K562 (cell line): ENCODE measurements at regions not wholly inside any gene's neighbourhood (a gene's known extent, or its start where the extent isn't known, plus 50 kb on each side); places are given as distances from the start of the nearest gene placed in this dataset.

Experiments used
- ATAC-seq: fragments of 200-7000 bp; cut with Tn5 transposase; 3 replicates; pipeline ENCODE4 v1.9.1; 2020; ENCODE audit warnings: moderate library complexity
- BruUV-seq: library from RNA; stranded (reverse); fragments of 400-500 nt; replicated peaks from 2 replicates; lab custom pipeline; 2021; lab: Mats Ljungman, UMichigan
- CTCF ChIA-PET: fragments of 300-600 bp; formaldehyde crosslinking; extraction: SDS; loops from one replicate; lab custom pipeline; 2021; ENCODE audit warnings: low intra/inter-chr PET ratio; lab: Yijun Ruan, JAX
- POLR2A ChIA-PET: fragments of 300-600, 350-650 bp; sonication (Branson Sonifier 250); formaldehyde crosslinking; extraction: SDS; loops from one replicate; lab custom pipeline; 2021; ENCODE audit warnings: antibody characterized with exemption, inconsistent platforms; lab: Yijun Ruan, JAX
- DNase-seq, 4 experiments: peaks; one replicate each; pipeline versions ENCODE4 v3.0.0 to v3.0.0-alpha.2; 2011 to 2018; ENCODE audit warnings: low spot score in 3 of 4, mixed read lengths in 3 of 4; ENCODE audit errors: extremely low read depth in 1 of 4
- FAIRE-seq: peaks from 2 replicates; lab custom pipeline; 2011; peaks lifted over from hg19 to GRCh38; lab: Jason Lieb, UNC
- H2AFZ ChIP-seq: 2 replicates; pipeline ENCODE4 v1.6.0; 2011; ENCODE audit warnings: low read depth, low read length, control low read depth, inconsistent platforms
- H3K27ac ChIP-seq: fragments of 200-600 bp; 3 replicates; pipeline ENCODE4 v1.8.0; 2011; ENCODE audit warnings: low read depth, mild to moderate bottlenecking, control low read depth, inconsistent platforms, low read length, moderate library complexity, mixed read lengths; ENCODE audit errors: extremely low read depth
- H3K27me3 ChIP-seq, 2 experiments: fragments of 300-600 bp in 1 of 2; 2 replicates in 1 of 2; 3 replicates in 1 of 2; pipeline versions ENCODE4 v1.6.0 to v1.8.0; 2011; ENCODE audit warnings: inconsistent platforms in 2 of 2, low read length in 2 of 2, mild to moderate bottlenecking in 1 of 2, mixed read lengths in 1 of 2, moderate library complexity in 1 of 2; ENCODE audit not compliant: control insufficient read depth in 2 of 2, insufficient read depth in 2 of 2
- H3K36me3 ChIP-seq: fragments of 300-600 bp; 3 replicates; pipeline ENCODE4 v1.8.0; 2011; ENCODE audit warnings: mild to moderate bottlenecking, low read length, inconsistent platforms; ENCODE audit not compliant: control insufficient read depth, insufficient read depth
- H3K4me1 ChIP-seq, 2 experiments: fragments of 200-600 bp in 1 of 2; replicated peaks in 1 of 2; 2 replicates in 1 of 2; 3 replicates in 1 of 2; pipeline versions ENCODE4 v1.5.1 to v1.8.0; 2011; ENCODE audit warnings: inconsistent platforms in 2 of 2, low read length in 2 of 2, mild to moderate bottlenecking in 1 of 2, mixed read lengths in 1 of 2, moderate library complexity in 1 of 2; ENCODE audit not compliant: control insufficient read depth in 2 of 2, insufficient read depth in 2 of 2
- H3K4me2 ChIP-seq: 2 replicates; pipeline ENCODE4 v1.6.1; 2011; ENCODE audit warnings: low read length, control low read depth, inconsistent platforms, mixed read lengths; ENCODE audit not compliant: insufficient read depth
- H3K4me3 ChIP-seq: fragments of 200-600 bp; sonication (generic), shearing (Covaris generic); 2 replicates; pipeline ENCODE4 v1.5.1; 2016; ENCODE audit warnings: control low read depth, inconsistent platforms
- H3K79me2 ChIP-seq: fragments of 200-600 bp; 3 replicates; pipeline ENCODE4 v1.8.0; 2011; ENCODE audit warnings: low read length, inconsistent platforms; ENCODE audit not compliant: control insufficient read depth, insufficient read depth
- H3K9ac ChIP-seq, 2 experiments: 2 replicates each; pipeline versions ENCODE4 v1.6.0 to v1.6.1; 2011; ENCODE audit warnings: low read depth in 2 of 2, low read length in 2 of 2, control low read depth in 1 of 2, inconsistent platforms in 1 of 2, mild to moderate bottlenecking in 1 of 2, mixed read lengths in 1 of 2; ENCODE audit not compliant: insufficient read depth in 1 of 2
- H3K9me1 ChIP-seq: one replicate; pipeline ENCODE4 v1.6.0; 2011; ENCODE audit warnings: inconsistent platforms, mild to moderate bottlenecking, low read length, moderate library complexity; ENCODE audit not compliant: control insufficient read depth, insufficient read depth
- H3K9me3 ChIP-seq: replicated peaks from 2 replicates; pipeline ENCODE4 v1.5.1; 2011; ENCODE audit warnings: low read depth, low read length, inconsistent platforms; ENCODE audit not compliant: control insufficient read depth, insufficient read depth
- H4K20me1 ChIP-seq: replicated peaks from 2 replicates; pipeline ENCODE4 v1.6.1; 2011; ENCODE audit warnings: low read length, inconsistent platforms, mixed read lengths; ENCODE audit not compliant: control insufficient read depth, insufficient read depth
- ATF2 ChIP-seq: sonication (generic); formaldehyde crosslinking; IDR thresholded peaks from 2 replicates; pipeline ENCODE4 v1.8.1; 2022; ENCODE audit warnings: missing genetic modification reagents
- CEBPB ChIP-seq: fragments of 450-650 bp; IDR thresholded peaks from 2 replicates; pipeline ENCODE4 v1.6.1; 2016; ENCODE audit warnings: missing genetic modification characterization, missing compliant biosample characterization
- PHB2 ChIP-seq: fragments of 450-650 bp; IDR thresholded peaks from 2 replicates; pipeline ENCODE4 v1.6.1; 2017; ENCODE audit warnings: low read depth
- THAP7 ChIP-seq: fragments of 250-450 bp; sonication (Bioruptor Pico); IDR thresholded peaks from 2 replicates; pipeline ENCODE4 v1.5.0; 2021
- ZBTB33 ChIP-seq: sonication (generic); formaldehyde crosslinking; IDR thresholded peaks from 2 replicates; pipeline ENCODE4 v1.8.1; 2023; ENCODE audit warnings: mild to moderate bottlenecking, missing genetic modification reagents
- ZNF165 ChIP-seq: fragments of 250-450 bp; sonication (Bioruptor Pico); IDR thresholded peaks from 2 replicates; pipeline ENCODE4 v1.4.0; 2020; ENCODE audit warnings: borderline replicate concordance
- ZNF589 ChIP-seq: fragments of 200-800 bp; sonication (Bioruptor generic); IDR thresholded peaks from 2 replicates; pipeline ENCODE4 v1.6.1; 2016; ENCODE audit warnings: low read depth, missing genetic modification characterization, missing compliant biosample characterization
- ZNF740 ChIP-seq, 3 experiments: fragments of 200-800 bp in 1 of 3; sonication (Bioruptor generic) in 1 of 3; sonication (generic) in 1 of 3; formaldehyde crosslinking in 1 of 3; IDR thresholded peaks; 2 replicates each; pipeline versions ENCODE4 v1.6.1 to v1.8.0; 2016 to 2022; ENCODE audit warnings: mild to moderate bottlenecking in 2 of 3, missing compliant biosample characterization in 2 of 3, missing genetic modification characterization in 2 of 3, missing genetic modification reagents in 1 of 3
- WGBS: fragments of 100-300 bp; shearing (Covaris generic); methylation state at CpG from one replicate; pipeline ENCODE4 v1.1.6; 2016; ENCODE audit warnings: low coverage, mixed read lengths; ENCODE audit not compliant: insufficient coverage; ENCODE audit errors: missing lambda C conversion rate; 5-methylcytosine and 5-hydroxymethylcytosine counted together
- in situ Hi-C: fragments of 300-500 bp; cut with MboI; formaldehyde crosslinking; loops from 4 replicates; pipeline ENCODE4 v1.15.0; 2018; ENCODE audit warnings: inconsistent platforms, mixed read lengths
- intact Hi-C: fragments of 100-400 bp; cut with micrococcal nuclease; formaldehyde crosslinking; loops from 2 replicates; pipeline ENCODE4 v1.14.2; 2022
- TF ChIP-seq, protein P1 (sequence below): fragments of 250-450 bp; sonication (Bioruptor Pico); IDR thresholded peaks from 2 replicates; pipeline ENCODE4 v1.4.0; 2020
- TF ChIP-seq, protein P2 (sequence below): IDR thresholded peaks from 2 replicates; pipeline ENCODE4 v1.6.1; 2011; ENCODE audit not compliant: insufficient read length; ENCODE audit errors: extremely low read depth

DNA sequence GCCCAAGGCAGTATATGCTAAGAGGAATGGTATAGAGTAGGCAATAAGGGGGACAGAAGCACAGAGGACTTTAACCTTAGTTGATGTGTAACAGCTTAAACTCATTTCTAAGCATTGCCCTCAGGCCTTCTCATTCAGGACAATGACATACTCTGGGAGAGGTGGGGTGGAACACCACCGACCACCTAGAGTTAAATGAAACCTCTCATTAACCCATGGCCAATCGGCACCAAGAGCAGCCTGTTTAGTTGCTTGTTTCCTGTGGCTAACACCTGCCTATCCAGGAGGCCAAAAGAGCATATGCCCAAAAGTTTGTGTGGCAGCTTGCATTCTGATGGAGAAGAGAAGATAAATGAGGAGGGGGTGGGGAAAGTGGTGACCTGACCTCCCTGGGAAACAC, 50.0 kb downstream of the PABIR2 start:
- H3K4me3 ChIP-seq = no peak overlapping the region
- FAIRE-seq (no peak), DNase-seq (no peak), ATAC-seq (no peak)
- no peaks in the 10 kb centered on the region for H3K79me2 ChIP-seq
- no peak overlapping the region for H3K4me2 ChIP-seq
- no peak overlapping the region for H2AFZ ChIP-seq
- BruUV-seq = no TSS peak
- 22% methylated on average over 2 of the region's 2 CpGs for WGBS
- ChIA-PET CTCF (no interaction called here), POLR2A (interaction anchor here (0.7 kb wide), 1 partner anchor 13 kb away, joined by 6 read pairs; no protein-coding TSS in a partner anchor)
- no peak overlapping the region for H3K27ac ChIP-seq
- H3K9me3 ChIP-seq = no peaks in the 10 kb centered on the region
- no peaks in the 10 kb centered on the region for H3K27me3 ChIP-seq
- no peaks in the 10 kb centered on the region for H3K9me1 ChIP-seq
- no peaks in the 10 kb centered on the region for H3K36me3 ChIP-seq
- H3K4me1 ChIP-seq = peaks cover 0 to 12% of the 10 kb centered on the region in 2 experiments; a peak in 3 of 5 replicates
- no peaks in the 10 kb centered on the region for H4K20me1 ChIP-seq
- intact Hi-C loops = no loop called here
- H3K9ac ChIP-seq = no peak overlapping the region
- in situ Hi-C loops = no loop called here
- TF ChIP-seq ZNF589 (CRISPR knock-in tag) = no peak
- no peak for TF ChIP-seq ZNF740 (CRISPR knock-in tag; IDR thresholded peaks at IDR 0.05)
- TF ChIP-seq ZNF740 (tag; IDR thresholded peaks at IDR 0.05) = no peak
- no peak for TF ChIP-seq CEBPB (tag)
- no peak for TF ChIP-seq ZNF165
- TF ChIP-seq PHB2 = no peak
- TF ChIP-seq, protein P1, sequence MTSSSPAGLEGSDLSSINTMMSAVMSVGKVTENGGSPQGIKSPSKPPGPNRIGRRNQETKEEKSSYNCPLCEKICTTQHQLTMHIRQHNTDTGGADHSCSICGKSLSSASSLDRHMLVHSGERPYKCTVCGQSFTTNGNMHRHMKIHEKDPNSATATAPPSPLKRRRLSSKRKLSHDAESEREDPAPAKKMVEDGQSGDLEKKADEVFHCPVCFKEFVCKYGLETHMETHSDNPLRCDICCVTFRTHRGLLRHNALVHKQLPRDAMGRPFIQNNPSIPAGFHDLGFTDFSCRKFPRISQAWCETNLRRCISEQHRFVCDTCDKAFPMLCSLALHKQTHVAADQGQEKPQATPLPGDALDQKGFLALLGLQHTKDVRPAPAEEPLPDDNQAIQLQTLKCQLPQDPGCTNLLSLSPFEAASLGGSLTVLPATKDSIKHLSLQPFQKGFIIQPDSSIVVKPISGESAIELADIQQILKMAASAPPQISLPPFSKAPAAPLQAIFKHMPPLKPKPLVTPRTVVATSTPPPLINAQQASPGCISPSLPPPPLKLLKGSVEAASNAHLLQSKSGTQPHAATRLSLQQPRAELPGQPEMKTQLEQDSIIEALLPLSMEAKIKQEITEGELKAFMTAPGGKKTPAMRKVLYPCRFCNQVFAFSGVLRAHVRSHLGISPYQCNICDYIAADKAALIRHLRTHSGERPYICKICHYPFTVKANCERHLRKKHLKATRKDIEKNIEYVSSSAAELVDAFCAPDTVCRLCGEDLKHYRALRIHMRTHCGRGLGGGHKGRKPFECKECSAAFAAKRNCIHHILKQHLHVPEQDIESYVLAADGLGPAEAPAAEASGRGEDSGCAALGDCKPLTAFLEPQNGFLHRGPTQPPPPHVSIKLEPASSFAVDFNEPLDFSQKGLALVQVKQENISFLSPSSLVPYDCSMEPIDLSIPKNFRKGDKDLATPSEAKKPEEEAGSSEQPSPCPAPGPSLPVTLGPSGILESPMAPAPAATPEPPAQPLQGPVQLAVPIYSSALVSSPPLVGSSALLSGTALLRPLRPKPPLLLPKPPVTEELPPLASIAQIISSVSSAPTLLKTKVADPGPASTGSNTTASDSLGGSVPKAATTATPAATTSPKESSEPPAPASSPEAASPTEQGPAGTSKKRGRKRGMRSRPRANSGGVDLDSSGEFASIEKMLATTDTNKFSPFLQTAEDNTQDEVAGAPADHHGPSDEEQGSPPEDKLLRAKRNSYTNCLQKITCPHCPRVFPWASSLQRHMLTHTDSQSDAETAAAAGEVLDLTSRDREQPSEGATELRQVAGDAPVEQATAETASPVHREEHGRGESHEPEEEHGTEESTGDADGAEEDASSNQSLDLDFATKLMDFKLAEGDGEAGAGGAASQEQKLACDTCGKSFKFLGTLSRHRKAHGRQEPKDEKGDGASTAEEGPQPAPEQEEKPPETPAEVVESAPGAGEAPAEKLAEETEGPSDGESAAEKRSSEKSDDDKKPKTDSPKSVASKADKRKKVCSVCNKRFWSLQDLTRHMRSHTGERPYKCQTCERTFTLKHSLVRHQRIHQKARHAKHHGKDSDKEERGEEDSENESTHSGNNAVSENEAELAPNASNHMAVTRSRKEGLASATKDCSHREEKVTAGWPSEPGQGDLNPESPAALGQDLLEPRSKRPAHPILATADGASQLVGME (CRISPR knock-in tag) = no peak
- TF ChIP-seq, protein P2, sequence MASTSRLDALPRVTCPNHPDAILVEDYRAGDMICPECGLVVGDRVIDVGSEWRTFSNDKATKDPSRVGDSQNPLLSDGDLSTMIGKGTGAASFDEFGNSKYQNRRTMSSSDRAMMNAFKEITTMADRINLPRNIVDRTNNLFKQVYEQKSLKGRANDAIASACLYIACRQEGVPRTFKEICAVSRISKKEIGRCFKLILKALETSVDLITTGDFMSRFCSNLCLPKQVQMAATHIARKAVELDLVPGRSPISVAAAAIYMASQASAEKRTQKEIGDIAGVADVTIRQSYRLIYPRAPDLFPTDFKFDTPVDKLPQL = no peak
- no peak for TF ChIP-seq THAP7
- TF ChIP-seq ATF2 = no peak
- TF ChIP-seq ZBTB33 (CRISPR knock-in tag) = no peak
